AG04449 (cell line): ENCODE measurements at regions not wholly inside any gene's neighbourhood (a gene's known extent, or its start where the extent isn't known, plus 50 kb on each side); places are given as distances from the start of the nearest gene placed in this dataset.

Source experiments
- CTCF ChIA-PET: fragments of 350-600 bp; formaldehyde crosslinking; extraction: SDS; loops from one replicate; lab custom pipeline; 2021; ENCODE audit warnings: antibody characterized with exemption; lab: Yijun Ruan, JAX
- POLR2A ChIA-PET: fragments of 400-600, 350-600 bp; formaldehyde crosslinking; extraction: SDS; loops from one replicate; lab custom pipeline; 2020; ENCODE audit warnings: antibody characterized with exemption, inconsistent platforms; lab: Yijun Ruan, JAX
- DNase-seq: peaks from one replicate; pipeline ENCODE4 v3.0.0-alpha.2; 2010; ENCODE audit warnings: low read depth, low spot score
- H3K4me3 ChIP-seq: 2 replicates; pipeline ENCODE4 v1.5.1; 2011; ENCODE audit warnings: low read depth, mild to moderate bottlenecking, control low read depth, low read length
- TF ChIP-seq, protein P1 (sequence below): IDR thresholded peaks from one replicate; pipeline ENCODE4 v1.5.1; 2011; ENCODE audit warnings: mild to moderate bottlenecking, moderate library complexity, low read length, control low read depth, inconsistent platforms; ENCODE audit not compliant: insufficient read depth; ENCODE audit errors: missing control alignments

DNA sequence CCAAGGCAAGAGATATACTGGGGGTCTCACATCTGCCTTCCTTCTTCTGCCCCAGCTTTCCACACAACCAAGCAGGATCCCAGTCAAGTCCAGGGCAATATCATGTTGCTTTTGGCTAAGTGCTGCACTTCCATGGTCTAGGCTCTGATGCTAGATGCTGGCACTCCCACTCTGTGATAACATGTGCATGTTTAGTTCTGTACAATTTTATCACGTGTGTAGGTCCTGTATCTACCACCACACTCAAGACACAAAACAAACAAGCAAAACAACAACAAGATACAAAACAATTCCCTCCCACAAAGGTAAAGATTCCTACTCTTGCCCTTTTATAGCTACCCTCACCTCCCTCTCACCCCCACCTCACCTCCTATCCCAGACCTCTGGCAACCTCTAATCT lies 105.6 kb upstream of the HABP2 start:
- TF ChIP-seq, protein P1, sequence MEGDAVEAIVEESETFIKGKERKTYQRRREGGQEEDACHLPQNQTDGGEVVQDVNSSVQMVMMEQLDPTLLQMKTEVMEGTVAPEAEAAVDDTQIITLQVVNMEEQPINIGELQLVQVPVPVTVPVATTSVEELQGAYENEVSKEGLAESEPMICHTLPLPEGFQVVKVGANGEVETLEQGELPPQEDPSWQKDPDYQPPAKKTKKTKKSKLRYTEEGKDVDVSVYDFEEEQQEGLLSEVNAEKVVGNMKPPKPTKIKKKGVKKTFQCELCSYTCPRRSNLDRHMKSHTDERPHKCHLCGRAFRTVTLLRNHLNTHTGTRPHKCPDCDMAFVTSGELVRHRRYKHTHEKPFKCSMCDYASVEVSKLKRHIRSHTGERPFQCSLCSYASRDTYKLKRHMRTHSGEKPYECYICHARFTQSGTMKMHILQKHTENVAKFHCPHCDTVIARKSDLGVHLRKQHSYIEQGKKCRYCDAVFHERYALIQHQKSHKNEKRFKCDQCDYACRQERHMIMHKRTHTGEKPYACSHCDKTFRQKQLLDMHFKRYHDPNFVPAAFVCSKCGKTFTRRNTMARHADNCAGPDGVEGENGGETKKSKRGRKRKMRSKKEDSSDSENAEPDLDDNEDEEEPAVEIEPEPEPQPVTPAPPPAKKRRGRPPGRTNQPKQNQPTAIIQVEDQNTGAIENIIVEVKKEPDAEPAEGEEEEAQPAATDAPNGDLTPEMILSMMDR = no peak

DNA sequence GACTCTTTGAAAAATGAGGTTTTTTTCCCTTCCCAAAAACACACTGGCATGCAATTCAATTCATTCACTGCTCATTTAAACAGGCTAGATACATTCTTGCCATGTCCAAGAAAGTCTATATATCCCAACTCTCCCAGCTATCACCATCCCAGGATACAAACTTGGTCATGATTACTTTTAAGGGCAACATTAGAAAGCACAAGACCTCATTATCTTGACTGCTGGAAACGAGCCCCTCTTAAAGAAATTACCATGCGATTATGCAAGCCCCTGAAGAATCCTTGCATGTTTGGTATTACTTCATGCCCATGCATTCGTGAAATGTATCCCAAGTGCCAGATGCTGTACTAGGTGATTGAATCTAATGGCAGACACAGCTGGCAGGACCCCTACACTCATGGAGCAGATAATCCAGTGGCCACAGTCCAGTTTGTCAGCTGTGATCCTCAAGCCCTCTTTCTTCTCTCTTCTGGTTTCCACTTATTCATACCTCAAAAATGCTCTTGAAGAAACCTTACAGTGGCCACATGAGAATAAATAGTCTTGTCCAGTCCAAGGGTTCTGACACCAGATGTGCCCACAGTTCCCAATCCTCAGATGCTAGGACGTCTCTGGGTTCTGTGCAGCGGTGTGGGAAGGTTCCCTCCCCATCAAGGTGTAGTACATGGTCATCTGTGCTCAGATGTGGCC lies 103.7 kb upstream of the HABP2 start:
- ChIA-PET POLR2A (no interaction called here), CTCF (no interaction called here)

More for the DNA sequence above, 105.6 kb upstream of the HABP2 start:
- no peak for DNase-seq
- POLR2A ChIA-PET = no interaction called here
- H3K4me3 ChIP-seq = no peak overlapping the region
- CTCF ChIA-PET = no interaction called here

DNA sequence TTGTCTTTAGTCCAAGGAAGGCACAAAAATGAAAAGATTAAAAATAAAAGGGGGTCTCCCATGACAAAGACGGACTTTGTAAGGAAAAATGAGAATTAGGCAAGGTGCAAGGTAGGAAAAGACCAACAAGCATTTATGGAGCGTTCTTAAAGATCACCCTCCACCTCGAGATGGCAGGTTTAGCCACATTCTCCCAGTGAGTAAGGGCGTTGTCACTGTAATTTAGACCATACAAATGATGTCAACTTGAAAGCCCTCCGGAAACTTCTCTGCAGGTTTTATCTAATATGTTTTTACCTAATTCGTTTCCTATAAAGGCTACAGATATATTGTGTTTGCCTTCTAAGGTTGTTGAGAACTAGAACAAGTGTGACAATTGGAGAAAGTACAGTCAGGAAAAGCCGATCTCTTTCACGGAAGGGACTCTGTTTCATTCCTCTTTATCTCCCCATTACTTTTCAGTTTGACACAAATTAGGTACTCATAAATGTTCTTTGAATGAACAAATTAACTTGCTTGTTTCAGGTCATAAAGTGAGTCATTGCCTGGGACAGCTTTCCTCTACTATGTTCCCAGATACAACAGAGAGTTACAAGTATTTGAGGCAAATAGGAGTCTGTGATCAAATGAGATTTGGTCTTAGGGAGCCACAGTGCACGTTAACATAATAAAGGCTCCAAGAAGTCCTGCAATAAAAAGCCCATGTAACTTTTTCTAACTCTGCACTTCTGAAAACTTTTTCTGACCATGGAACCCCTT lies 102.6 kb upstream of the HABP2 start:
- no peak for DNase-seq
- CTCF ChIA-PET = interaction anchor here (0.7 kb wide), 1 partner anchor 341 kb away, joined by 3 read pairs; no protein-coding TSS in a partner anchor
- TF ChIP-seq, protein P1 = no peak
- POLR2A ChIA-PET = no interaction called here
- no peak overlapping the region for H3K4me3 ChIP-seq

More for the DNA sequence above, 103.7 kb upstream of the HABP2 start:
- TF ChIP-seq, protein P1 = no peak
- no peak overlapping the region for H3K4me3 ChIP-seq
- DNase-seq = no peak

DNA sequence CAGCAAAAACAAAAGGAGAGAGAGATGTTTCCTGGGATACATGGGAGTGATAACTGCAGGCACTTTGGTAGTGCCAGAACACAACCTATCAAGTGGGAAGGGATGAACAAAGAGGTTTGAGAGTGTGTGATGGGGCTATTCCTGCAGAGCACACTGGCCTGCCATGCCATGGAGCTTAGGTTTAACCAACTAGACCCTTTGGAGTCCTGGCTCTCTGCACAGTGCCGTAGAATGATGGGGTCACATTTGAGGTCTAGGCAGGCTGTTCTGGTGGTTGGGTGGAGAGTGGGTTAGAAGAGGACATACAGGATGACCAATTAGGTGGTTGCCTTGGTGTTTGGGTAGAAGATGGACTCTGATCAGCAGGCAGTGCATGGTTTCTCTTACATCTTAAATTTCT lies 101.9 kb upstream of the HABP2 start:
- DNase-seq = no peak
- POLR2A ChIA-PET = no interaction called here
- no peak overlapping the region for H3K4me3 ChIP-seq
- TF ChIP-seq, protein P1 = no peak
- CTCF ChIA-PET = interaction anchor here (0.7 kb wide), 1 partner anchor 342 kb away, joined by 3 read pairs; no protein-coding TSS in a partner anchor

DNA sequence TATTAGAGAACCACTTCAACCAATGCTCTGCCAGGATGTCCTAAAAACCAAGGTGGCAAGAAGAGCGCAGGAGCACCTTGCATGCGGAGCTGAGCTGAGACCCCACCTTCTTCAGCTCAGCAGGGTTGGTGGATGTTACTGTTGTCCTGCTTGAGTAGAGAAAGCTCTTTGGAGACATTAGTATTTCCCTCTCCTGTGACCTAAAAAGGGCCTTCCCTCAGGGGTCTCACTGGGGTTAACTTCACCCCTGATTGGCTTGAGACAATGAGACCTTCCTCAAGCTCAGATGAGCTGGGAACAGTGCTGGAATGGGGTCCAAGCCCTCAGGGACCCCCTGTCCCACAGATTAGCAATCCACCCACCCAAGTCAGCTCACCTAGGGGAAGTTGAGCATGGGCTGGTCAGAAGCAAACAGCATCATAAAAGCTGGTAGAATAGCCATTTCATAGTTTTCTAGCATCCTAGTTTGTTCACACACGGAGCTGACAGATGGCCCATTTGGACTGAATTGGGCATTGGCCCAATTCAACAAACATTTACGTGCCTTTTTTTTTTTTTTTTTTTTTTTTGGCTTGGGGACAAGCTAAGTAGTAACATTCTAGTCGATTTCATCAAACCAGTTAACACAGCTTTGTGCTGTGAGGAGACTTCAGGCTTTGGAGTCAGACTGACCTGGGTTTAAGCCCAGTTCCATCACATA lies 100.6 kb upstream of the HABP2 start:
- TF ChIP-seq, protein P1 = no peak
- ChIA-PET CTCF (interaction anchor here (0.8 to 3.1 kb wide), 4 partner anchors 9 to 980 kb away, joined by 3 to 18 read pairs (median 6); no protein-coding TSS in a partner anchor), POLR2A (no interaction called here)
- H3K4me3 ChIP-seq = no peak overlapping the region
- no peak for DNase-seq

DNA sequence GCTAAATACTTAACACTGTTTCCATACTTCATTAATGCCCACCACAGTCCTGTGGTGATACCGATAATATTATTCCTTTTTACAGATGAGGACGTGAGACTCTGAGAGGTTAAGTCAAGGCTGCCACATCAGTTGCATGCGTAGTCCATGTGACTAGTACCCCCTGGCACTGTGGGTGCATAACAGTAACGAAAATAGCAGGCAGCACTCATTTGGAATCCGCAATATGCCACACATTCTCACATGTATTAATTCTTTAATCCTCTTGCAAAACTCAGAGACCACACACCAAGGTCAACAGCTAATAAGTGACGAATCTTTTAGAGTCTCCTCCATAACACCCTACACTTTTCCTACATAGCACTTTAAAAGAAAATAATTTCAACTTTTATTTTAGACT lies 99.5 kb upstream of the HABP2 start:
- no peak for DNase-seq
- ChIA-PET CTCF (interaction anchor here (1.5 to 3.2 kb wide), 8 partner anchors 8 to 977 kb away, joined by 3 to 23 read pairs (median 14); no protein-coding TSS in a partner anchor), POLR2A (no interaction called here)
- H3K4me3 ChIP-seq = no peak overlapping the region
- TF ChIP-seq, protein P1 = no peak
